ENCODE measurements at regions not wholly inside any gene's neighbourhood (a gene's known extent, or its start where the extent isn't known, plus 50 kb on each side); places are given as distances from the start of the nearest gene placed in this dataset.

GRCh38 chr2:63775191-63775590, 66.5 kb upstream of the UGP2 start:
- TF ChIP-seq EZH2 (IDR thresholded peaks at IDR 0.05; ENCODE audit: insufficient read depth, poor library complexity, severe bottlenecking) (no peak), EZH2phosphoT487 (IDR thresholded peaks at IDR 0.05; ENCODE audit: insufficient read depth, low read depth) (no peak)

Data from GM23248 (cell line).